PFSK-1 (cell line): ENCODE measurements at regions not wholly inside any gene's neighbourhood (a gene's known extent, or its start where the extent isn't known, plus 50 kb on each side); places are given as distances from the start of the nearest gene placed in this dataset.

Experiments
- FOXP2 ChIP-seq: optimal IDR thresholded peaks from 2 replicates; pipeline ENCODE3; 2011; ENCODE audit warnings: borderline replicate concordance, control low read depth, inconsistent platforms; ENCODE audit not compliant: insufficient read depth; ENCODE audit errors: extremely low read length, extremely low read depth
- POLR2AphosphoS5 ChIP-seq: IDR thresholded peaks from 2 replicates; pipeline ENCODE4 v1.6.1; 2012; ENCODE audit warnings: low read depth, mild to moderate bottlenecking, control low read depth, low read length, moderate library complexity
- REST ChIP-seq, 2 experiments: IDR thresholded peaks; 2 replicates each; pipeline versions ENCODE4 v1.6.1 to v1.8.0; 2011 to 2012; ENCODE audit warnings: low read depth in 2 of 2, low read length in 2 of 2, control low read depth in 1 of 2, inconsistent platforms in 1 of 2, mild to moderate bottlenecking in 1 of 2, moderate library complexity in 1 of 2; ENCODE audit not compliant: insufficient read depth in 1 of 2
- SIN3A ChIP-seq: IDR thresholded peaks from 2 replicates; pipeline ENCODE4 v1.6.1; 2012; ENCODE audit warnings: mild to moderate bottlenecking, low read length, moderate library complexity, borderline replicate concordance; ENCODE audit not compliant: insufficient read depth
- TAF1 ChIP-seq: IDR thresholded peaks from 2 replicates; pipeline ENCODE4 v1.6.1; 2012; ENCODE audit warnings: low read length, control low read depth, borderline replicate concordance; ENCODE audit not compliant: insufficient read depth

- TF ChIP-seq TAF1, result no peak
- TF ChIP-seq SIN3A, result no peak
- TF ChIP-seq REST (IDR thresholded peaks at IDR 0.05; ENCODE audit: insufficient read depth in 1 of 2, low read depth in 2 of 2, low read length in 2 of 2), result no peak
- TF ChIP-seq FOXP2, result no peak
- TF ChIP-seq POLR2AphosphoS5, result no peak
Observed at GRCh38 chrX:39922926-39923325, 174.8 kb downstream of the BCOR start.

GRCh38 chrX:39927380-39927779 lies 170.4 kb downstream of the BCOR start:
- TF ChIP-seq FOXP2 (no peak), REST (IDR thresholded peaks at IDR 0.05; ENCODE audit: insufficient read depth in 1 of 2, low read depth in 2 of 2, low read length in 2 of 2) (no peak), SIN3A (no peak), POLR2AphosphoS5 (no peak), TAF1 (no peak)

DNA sequence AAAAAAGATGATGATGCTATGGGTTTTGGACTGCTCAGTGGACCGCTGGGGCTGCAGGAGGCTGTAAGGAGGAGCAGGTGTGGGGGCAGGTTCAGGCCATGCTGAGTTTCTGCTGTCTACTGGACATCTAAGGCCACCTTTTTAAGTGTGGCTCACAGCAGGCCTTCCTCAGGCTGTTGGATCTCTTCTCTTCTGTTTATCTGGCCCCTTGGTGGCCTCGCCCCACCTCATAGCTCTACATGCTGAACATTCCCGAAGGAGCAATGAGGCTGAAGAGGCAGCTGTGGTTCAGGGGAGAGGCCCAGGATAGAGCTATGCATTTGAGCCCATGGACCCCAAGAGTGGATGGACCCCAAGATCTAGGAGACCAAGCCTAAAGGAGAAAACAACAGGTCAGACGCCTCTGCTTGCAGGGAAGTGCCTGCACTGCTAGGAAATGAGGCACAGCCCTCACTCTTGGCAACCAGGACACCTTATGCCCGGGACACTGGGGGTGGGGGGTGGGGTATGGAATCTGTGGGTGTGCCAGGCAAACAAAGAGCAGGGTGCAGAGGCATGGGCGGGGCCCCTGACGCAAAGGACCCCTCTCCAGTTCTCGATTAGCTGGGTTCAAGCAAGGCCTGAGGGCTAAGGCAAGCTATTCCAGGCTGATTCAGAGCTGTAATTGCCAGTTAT lies 168.9 kb downstream of the BCOR start:
- TF ChIP-seq FOXP2, result no peak

DNA sequence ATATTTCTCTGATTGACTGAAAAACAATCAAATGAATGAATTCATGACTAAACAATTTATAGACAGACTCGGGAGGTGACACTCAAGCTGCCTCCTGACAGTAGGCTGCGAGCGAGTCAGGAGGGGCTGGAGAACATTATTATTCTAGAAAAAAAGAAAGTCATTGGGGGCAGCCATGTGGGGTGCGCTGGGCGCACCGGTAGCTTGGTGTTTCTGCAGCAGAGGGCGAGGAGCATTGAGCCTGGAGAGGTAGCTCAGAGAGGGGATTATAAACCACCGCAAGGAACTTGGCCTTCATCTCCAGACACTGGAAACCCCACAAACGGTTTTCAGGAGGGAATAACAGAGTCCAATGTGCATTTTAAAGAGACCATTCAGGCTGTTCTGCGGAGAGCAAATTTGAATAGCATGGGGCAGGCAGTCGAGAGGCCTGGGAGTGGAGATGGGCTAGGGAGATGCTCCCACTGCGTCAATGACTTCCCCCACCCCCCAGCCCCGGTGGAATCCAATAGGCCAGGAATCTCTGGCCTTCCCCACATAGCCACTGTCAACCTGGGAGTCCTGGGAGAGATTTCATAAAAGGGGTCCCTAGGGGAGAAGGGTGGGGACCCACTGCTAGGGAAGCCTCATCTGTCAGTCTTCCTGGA lies 168.3 kb downstream of the BCOR start:
- no peak for TF ChIP-seq FOXP2
- TF ChIP-seq REST (IDR thresholded peaks at IDR 0.05; ENCODE audit: insufficient read depth in 1 of 2, low read depth in 2 of 2, low read length in 2 of 2), result no peak
- TF ChIP-seq POLR2AphosphoS5, result no peak
- TF ChIP-seq TAF1, result no peak
- TF ChIP-seq SIN3A, result no peak

DNA sequence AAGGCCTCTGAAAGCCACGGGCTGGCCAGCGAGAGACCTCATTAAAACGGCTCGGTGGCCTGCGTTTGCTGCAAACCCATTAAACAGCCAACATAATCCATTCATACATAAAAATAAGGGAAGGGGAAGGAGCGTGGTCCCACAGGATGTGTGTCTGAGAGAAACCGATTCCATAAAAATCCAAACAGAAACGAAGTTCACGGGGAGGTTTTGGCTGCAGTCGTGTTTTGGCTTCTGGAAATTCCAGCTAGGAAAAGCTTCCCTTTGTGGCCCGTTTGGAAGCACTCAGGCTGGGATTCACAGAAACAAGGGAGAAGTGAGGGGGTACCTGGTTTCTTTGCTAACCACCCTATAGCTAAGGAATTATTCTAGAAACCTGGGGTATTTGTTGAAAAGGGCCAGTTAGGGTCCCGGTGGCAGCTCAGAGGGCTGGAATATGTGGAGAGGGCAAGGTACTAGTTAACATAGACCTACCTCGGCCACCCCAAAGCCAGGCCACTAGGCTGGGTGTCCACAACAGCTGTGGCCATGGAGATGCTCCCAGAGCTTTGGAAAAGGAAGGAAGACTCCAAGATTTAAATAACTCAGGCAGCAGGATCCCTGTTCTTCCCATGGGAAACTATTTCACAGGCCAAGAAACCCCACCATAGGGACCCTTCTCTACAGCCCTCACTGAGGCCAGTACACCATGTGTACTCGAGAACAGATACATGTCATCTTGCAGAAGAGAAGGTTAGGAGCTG lies 166.8 kb downstream of the BCOR start:
- TF ChIP-seq TAF1, result no peak
- TF ChIP-seq REST (IDR thresholded peaks at IDR 0.05; ENCODE audit: insufficient read depth in 1 of 2, low read depth in 2 of 2, low read length in 2 of 2), result no peak
- no peak for TF ChIP-seq FOXP2
